ENCODE measurements at regions not wholly inside any gene's neighbourhood (a gene's known extent, or its start where the extent isn't known, plus 50 kb on each side); places are given as distances from the start of the nearest gene placed in this dataset.
A peak's percentile ranks its signal among the peaks of the same experiment; 100 is the strongest.

- TF ChIP-seq AFF4 (CRISPR knock-in tag; IDR thresholded peaks at IDR 0.05; ENCODE audit: borderline replicate concordance), result no peak
- no peak for TF ChIP-seq MAX (CRISPR knock-in tag; IDR thresholded peaks at IDR 0.05)
These were observed 290.8 kb upstream of the FMN2 start (continued) for GRCh38 chr1:239800861-239801260.

- POLR2A ChIA-PET, result no interaction called here
- no peak; the same call in 1 of the 2 replicates for ATAC-seq
These were observed 289.4 kb upstream of the FMN2 start for GRCh38 chr1:239802275-239802674.

GRCh38 chr1:239803781-239804180, 287.9 kb upstream of the FMN2 start:
- ATAC-seq (peak; percentile 93), DNase-seq (ENCODE audit: low spot score) (peak; percentile 14)
- no peak overlapping the region for H3K27ac Mint-ChIP-seq
- H3K36me3 Mint-ChIP-seq, result no peaks in the 10 kb centered on the region
- ChIA-PET POLR2A (no interaction called here), CTCF (interaction anchor here (1.1 to 1.2 kb wide), 2 partner anchors 94 kb away, joined by 3 read pairs; no protein-coding TSS in a partner anchor)
- TF ChIP-seq KAT7 (CRISPR knock-in tag; IDR thresholded peaks at IDR 0.05; ENCODE audit: borderline replicate concordance) (no peak), GABPB1 (CRISPR knock-in tag; IDR thresholded peaks at IDR 0.05) (no peak), E2F5 (CRISPR knock-in tag; IDR thresholded peaks at IDR 0.05) (no peak)
- H3K9me3 Mint-ChIP-seq, result no peaks in the 10 kb centered on the region
- no peak overlapping the region for H3K4me3 Mint-ChIP-seq
- H3K4me1 Mint-ChIP-seq, result peaks cover 32% of the 10 kb centered on the region
- no peaks in the 10 kb centered on the region for H3K27me3 Mint-ChIP-seq (ENCODE audit: low read depth)

More at GRCh38 chr1:239802275-239802674, 289.4 kb upstream of the FMN2 start:
- TF ChIP-seq ERG (CRISPR knock-in tag; IDR thresholded peaks at IDR 0.05) (no peak), ZNF219 (CRISPR knock-in tag; IDR thresholded peaks at IDR 0.05; ENCODE audit: borderline replicate concordance) (no peak), ZNF396 (CRISPR knock-in tag; IDR thresholded peaks at IDR 0.05; ENCODE audit: borderline replicate concordance) (no peak), FOXK1 (CRISPR knock-in tag; IDR thresholded peaks at IDR 0.05) (no peak), GRHL2 (CRISPR knock-in tag; IDR thresholded peaks at IDR 0.05; ENCODE audit: insufficient replicate concordance, severe bottlenecking) (no peak), ZNF512 (CRISPR knock-in tag; IDR thresholded peaks at IDR 0.05; ENCODE audit: borderline replicate concordance) (no peak), SOX15 (CRISPR knock-in tag; IDR thresholded peaks at IDR 0.05) (no peak), SMAD4 (CRISPR knock-in tag; IDR thresholded peaks at IDR 0.05) (no peak)
- H3K36me3 Mint-ChIP-seq, result no peaks in the 10 kb centered on the region
- H3K4me3 Mint-ChIP-seq, result no peak overlapping the region
- H3K9me3 Mint-ChIP-seq, result no peaks in the 10 kb centered on the region
- H3K4me1 Mint-ChIP-seq, result peaks cover 23% of the 10 kb centered on the region
- H3K27me3 Mint-ChIP-seq (ENCODE audit: low read depth), result no peaks in the 10 kb centered on the region
- CTCF ChIA-PET, result no interaction called here
- H3K27ac Mint-ChIP-seq, result no peak overlapping the region
- DNase-seq (ENCODE audit: low spot score), result no peak

Data from WTC11 (cell line).